Stomach (tissue), 8 donors: ENCODE measurements at regions not wholly inside any gene's neighbourhood (a gene's known extent, or its start where the extent isn't known, plus 50 kb on each side); places are given as distances from the start of the nearest gene placed in this dataset.

ENCODE experiments used
- DNase-seq, 2 donors: peaks; one replicate each; pipeline versions ENCODE4 v3.0.0 to v3.0.0-alpha.2; 2013 to 2019
- H3K27ac ChIP-seq, 5 donors: fragments of 200-600 bp in 4 of 5; sonication (generic) in 4 of 5; one replicate each; pipeline ENCODE4 v1.5.1; 2013 to 2019; ENCODE audit warnings: mild to moderate bottlenecking in 1 of 5, moderate library complexity in 1 of 5
- H3K27me3 ChIP-seq, 3 donors: fragments of 200-600 bp; sonication (generic); one replicate each; pipeline ENCODE4 v1.5.1; 2017 to 2019; ENCODE audit warnings: mixed run types in 1 of 3
- H3K36me3 ChIP-seq, 4 donors: fragments of 200-600 bp; sonication (generic); 1 replicate in 3 of 4; 2 replicates in 1 of 4; pipeline ENCODE4 v1.5.1; 2016 to 2019
- H3K4me1 ChIP-seq, 4 donors: fragments of 200-600 bp; sonication (generic); one replicate each; pipeline ENCODE4 v1.5.1; 2016 to 2019
- H3K4me3 ChIP-seq, 4 donors: fragments of 200-600 bp; sonication (generic) in 3 of 4; one replicate each; pipeline ENCODE4 v1.5.1; 2016 to 2019; ENCODE audit warnings: mild to moderate bottlenecking in 1 of 4
- H3K9me3 ChIP-seq, 4 donors: fragments of 200-600 bp; sonication (generic); one replicate each; pipeline ENCODE4 v1.5.1; 2016 to 2019
- CTCF ChIP-seq, 7 experiments: fragments of 450-650 bp in 4 of 7; fragments of 200-600 bp in 3 of 7; sonication (generic) in 3 of 7; IDR thresholded peaks; one replicate each; pipeline ENCODE4 v1.5.1; 2016 to 2019; ENCODE audit warnings: antibody characterized with exemption in 7 of 7, control low read depth in 2 of 7, mild to moderate bottlenecking in 1 of 7
- EP300 ChIP-seq: sonication (generic); formaldehyde crosslinking; IDR thresholded peaks from one replicate; pipeline ENCODE4 v1.6.1; 2017; ENCODE audit warnings: antibody characterized with exemption
- POLR2A ChIP-seq, 4 donors: fragments of 450-650 bp; IDR thresholded peaks; one replicate each; pipeline ENCODE4 v1.6.1; 2016; ENCODE audit warnings: antibody characterized with exemption in 4 of 4, control low read depth in 2 of 4, mild to moderate bottlenecking in 1 of 4, moderate library complexity in 1 of 4
- POLR2AphosphoS5 ChIP-seq, 3 donors: sonication (generic); formaldehyde crosslinking; IDR thresholded peaks; one replicate each; pipeline ENCODE4 v1.6.1; 2016; ENCODE audit warnings: antibody characterized with exemption in 3 of 3
- WGBS, 5 donors: extraction: QIAGEN DNeasy Blood & Tissue Kit in 3 of 5; methylation state at CpG; one replicate each; pipeline versions ENCODE4 v1.1.5 to v1.1.7; 2013 to 2018; 5-methylcytosine and 5-hydroxymethylcytosine counted together
- intact Hi-C: fragments of 100-400 bp; cut with DNase I; formaldehyde crosslinking; loops from one replicate; pipeline ENCODE4 v1.15.1; 2023; ENCODE audit warnings: low total_unique reads
- donor health status: healthy with polysubstance abuse.
- donor health status: Bipolar disorder and iron deficiency.
- donor health status: healthy.

GRCh38 chr11:110991661-110992355, 253.7 kb upstream of the POU2AF2 start:
- TF ChIP-seq POLR2AphosphoS5 (IDR thresholded peaks at IDR 0.05) (peak in 2 of 3 donors; percentile 56 to 76), CTCF (IDR thresholded peaks at IDR 0.05) (no peak), EP300 (peak; percentile 38), POLR2A (IDR thresholded peaks at IDR 0.05) (no peak)
- peak in 1 of 2 donors; percentile 57 for DNase-seq
- H3K9me3 ChIP-seq = no peaks in the 10 kb centered on the region
- H3K27me3 ChIP-seq = no peaks in the 10 kb centered on the region
- H3K4me3 ChIP-seq = no peak overlapping the region
- H3K36me3 ChIP-seq = no peaks in the 10 kb centered on the region
- intact Hi-C loops = no loop called here
- 53 to 64% (median 59%) methylated on average over 4 of the region's 4 CpGs for WGBS, 5 donors
- H3K4me1 ChIP-seq = peaks cover 0 to 37% (median 8%) of the 10 kb centered on the region in 4 donors
- peak overlapping the region in 4 of 5 donors; percentile 5 to 60 (median 38) for H3K27ac ChIP-seq

- TF ChIP-seq CTCF (IDR thresholded peaks at IDR 0.05) = no peak
- TF ChIP-seq POLR2AphosphoS5 (IDR thresholded peaks at IDR 0.05) = no peak
- intact Hi-C loops = no loop called here
- Histone ChIP-seq H3K27me3 (no peaks in the 10 kb centered on the region), H3K4me1 (peaks cover 0 to 37% (median 8%) of the 10 kb centered on the region in 4 donors), H3K36me3 (no peaks in the 10 kb centered on the region), H3K4me3 (no peak overlapping the region), H3K9me3 (no peaks in the 10 kb centered on the region), H3K27ac (peak overlapping the region in 2 of 5 donors; percentile 15 to 18)
- WGBS, 5 donors = 46 to 78% (median 64%) methylated on average over 3 of the region's 3 CpGs
- no peak for DNase-seq
Observed at GRCh38 chr11:110990311-110990710, 255.2 kb upstream of the POU2AF2 start.

GRCh38 chr11:110989428-110990133, 255.9 kb upstream of the POU2AF2 start:
- intact Hi-C loops = no loop called here

GRCh38 chr11:110988671-110989070, 256.9 kb upstream of the POU2AF2 start:
- Histone ChIP-seq H3K9me3 (no peaks in the 10 kb centered on the region), H3K36me3 (no peaks in the 10 kb centered on the region), H3K27ac (no peak overlapping the region), H3K27me3 (no peaks in the 10 kb centered on the region), H3K4me1 (peaks cover 0 to 37% (median 8%) of the 10 kb centered on the region in 4 donors), H3K4me3 (no peak overlapping the region)
- peak in 1 of 2 donors; percentile 22 for DNase-seq
- intact Hi-C loops = no loop called here
- WGBS, 5 donors = 76 to 92% (median 88%) methylated on average over 3 of the region's 3 CpGs
- TF ChIP-seq CTCF (IDR thresholded peaks at IDR 0.05) (no peak), EP300 (no peak), POLR2A (IDR thresholded peaks at IDR 0.05) (no peak), POLR2AphosphoS5 (IDR thresholded peaks at IDR 0.05) (no peak)

More at GRCh38 chr11:110989428-110990133, 255.9 kb upstream of the POU2AF2 start:
- Histone ChIP-seq H3K27me3 (no peaks in the 10 kb centered on the region), H3K27ac (peak overlapping the region in 1 of 5 donors; percentile 27), H3K4me1 (peaks cover 0 to 37% (median 8%) of the 10 kb centered on the region in 4 donors), H3K4me3 (no peak overlapping the region), H3K36me3 (no peaks in the 10 kb centered on the region), H3K9me3 (no peaks in the 10 kb centered on the region)
- no peak for TF ChIP-seq CTCF (IDR thresholded peaks at IDR 0.05)
- TF ChIP-seq POLR2AphosphoS5 (IDR thresholded peaks at IDR 0.05) = peak; percentile 24 to 77 (median 76)
- DNase-seq = no peak
